Activated T-cell treated with anti-CD3 and anti-CD28 coated beads, Interleukin-2, amount 50 U/mL, for 4 hours (primary cell): ENCODE measurements at regions not wholly inside any gene's neighbourhood (a gene's known extent, or its start where the extent isn't known, plus 50 kb on each side); places are given as distances from the start of the nearest gene placed in this dataset.
"Not testable (repeated sequence)": the region's sequence is repeated elsewhere in the genome, so short reads cannot be mapped to it uniquely, and the experiment has no call there.

Source experiments
- ATAC-seq, 2 donors: fragments of 200-7000 bp; cut with Tn5 transposase; one replicate each; pipeline ENCODE4 v1.10.0; 2021
- DNase-seq: peaks from one replicate; pipeline ENCODE4 v3.0.0-alpha.2; 2020
- H3K27me3 Mint-ChIP-seq: one replicate; pipeline ENCODE4 v1.8.0; 2021; ENCODE audit warnings: low read depth, mixed read lengths
- H3K36me3 Mint-ChIP-seq: one replicate; pipeline ENCODE4 v1.8.0; 2022; ENCODE audit warnings: mixed read lengths; ENCODE audit not compliant: insufficient read depth
- H3K4me1 Mint-ChIP-seq: one replicate; pipeline ENCODE4 v1.8.0; 2021; ENCODE audit warnings: low read depth, mixed read lengths
- H3K4me3 Mint-ChIP-seq: one replicate; pipeline ENCODE4 v1.8.0; 2021; ENCODE audit warnings: mild to moderate bottlenecking, moderate library complexity, mixed read lengths
- H3K9me3 Mint-ChIP-seq: one replicate; pipeline ENCODE4 v1.8.0; 2021; ENCODE audit warnings: mixed read lengths

DNA sequence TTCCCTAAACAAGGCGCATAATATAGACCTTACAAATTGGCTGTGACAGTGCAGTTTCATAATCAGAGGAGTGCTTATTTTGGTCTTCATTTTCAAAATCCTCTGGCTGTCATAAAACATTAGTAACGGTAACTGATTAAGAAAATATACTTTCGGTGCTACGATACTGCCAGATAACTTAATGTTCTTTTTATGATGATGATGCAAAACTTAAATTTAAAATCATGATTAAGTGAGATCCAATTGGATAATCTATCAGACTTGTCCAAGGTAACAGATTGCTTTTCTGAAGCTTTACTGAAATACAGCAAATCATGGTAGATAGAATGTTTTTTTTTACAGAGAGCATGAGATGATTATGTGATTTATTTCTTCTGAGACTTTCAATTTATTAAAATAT, 364.2 kb upstream of the CNTN3 start:
- H3K4me3 Mint-ChIP-seq = no peak overlapping the region
- peaks cover 3% of the 10 kb centered on the region for H3K9me3 Mint-ChIP-seq
- no peaks in the 10 kb centered on the region for H3K27me3 Mint-ChIP-seq
- H3K4me1 Mint-ChIP-seq = no peaks in the 10 kb centered on the region
- DNase-seq (no peak), ATAC-seq (no peak)
- H3K36me3 Mint-ChIP-seq = no peaks in the 10 kb centered on the region

DNA sequence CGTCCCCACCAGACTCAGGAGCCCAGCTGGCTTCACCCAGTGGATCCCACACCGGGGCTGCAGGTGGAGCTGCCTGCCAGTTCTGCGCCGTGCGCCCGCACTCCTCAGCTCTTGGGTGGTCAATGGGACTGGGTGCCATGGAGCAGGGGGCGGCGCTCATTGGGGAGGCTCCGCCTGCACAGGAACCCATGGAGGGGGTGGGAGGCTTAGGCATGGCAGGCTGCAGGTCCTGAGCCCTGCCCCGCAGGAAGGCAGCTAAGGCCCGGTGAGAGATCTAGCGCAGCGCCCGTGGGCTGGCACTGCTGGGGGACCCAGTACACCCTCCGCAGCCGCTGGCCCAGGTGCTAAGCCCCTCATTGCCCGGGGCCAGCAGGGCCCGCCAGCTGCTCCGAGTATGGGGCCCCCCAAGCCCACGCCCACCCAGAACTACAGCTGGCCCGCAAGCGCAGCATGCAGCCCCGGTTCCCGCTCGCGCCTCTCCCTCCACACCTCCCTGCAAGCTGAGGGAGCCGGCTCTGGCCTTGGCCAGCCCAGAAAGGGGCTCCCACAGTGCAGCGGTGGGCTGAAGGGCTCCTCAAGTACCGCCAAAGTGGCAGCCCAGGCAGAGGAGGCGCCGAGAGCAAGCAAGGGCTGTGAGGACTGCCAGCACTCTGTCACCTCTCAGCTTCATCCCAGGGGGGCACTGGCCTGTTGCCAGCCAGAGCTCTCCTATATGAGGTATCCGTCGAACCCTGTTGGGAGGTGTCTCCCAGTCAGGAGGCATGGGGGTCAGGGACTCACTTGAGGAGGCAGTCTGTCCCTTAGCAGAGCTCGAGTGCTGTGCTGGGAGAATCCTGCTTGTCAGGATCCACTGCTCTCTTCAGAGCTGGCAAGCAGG, 370.8 kb upstream of the CNTN3 start:
- not testable (repeated sequence) for H3K4me3 Mint-ChIP-seq, H3K4me1 Mint-ChIP-seq, ATAC-seq, H3K9me3 Mint-ChIP-seq, H3K36me3 Mint-ChIP-seq, DNase-seq, H3K27me3 Mint-ChIP-seq

DNA sequence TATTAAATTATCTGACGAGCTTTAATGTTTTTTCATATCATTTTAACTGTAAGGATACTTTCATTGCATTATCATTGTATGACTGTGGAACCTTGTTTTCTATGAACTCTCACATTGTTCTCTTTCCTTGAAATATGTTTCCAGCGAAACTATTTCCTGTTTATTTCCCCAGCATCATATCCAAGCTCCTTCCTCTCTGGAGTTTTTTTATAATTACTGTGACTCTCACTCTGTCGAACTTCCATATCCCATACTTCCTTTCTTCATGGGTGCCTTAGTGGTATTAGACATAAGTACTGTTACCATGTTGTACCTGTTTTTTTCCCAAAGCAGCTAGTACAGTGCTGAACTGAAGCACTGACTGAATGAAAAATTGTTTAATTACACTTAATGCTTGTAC, 373.6 kb upstream of the CNTN3 start:
- DNase-seq = no peak
- no peaks in the 10 kb centered on the region for H3K4me1 Mint-ChIP-seq
- no peaks in the 10 kb centered on the region for H3K27me3 Mint-ChIP-seq
- no peak overlapping the region for H3K4me3 Mint-ChIP-seq
- H3K36me3 Mint-ChIP-seq = no peaks in the 10 kb centered on the region
- ATAC-seq = no peak
- no peaks in the 10 kb centered on the region for H3K9me3 Mint-ChIP-seq

DNA sequence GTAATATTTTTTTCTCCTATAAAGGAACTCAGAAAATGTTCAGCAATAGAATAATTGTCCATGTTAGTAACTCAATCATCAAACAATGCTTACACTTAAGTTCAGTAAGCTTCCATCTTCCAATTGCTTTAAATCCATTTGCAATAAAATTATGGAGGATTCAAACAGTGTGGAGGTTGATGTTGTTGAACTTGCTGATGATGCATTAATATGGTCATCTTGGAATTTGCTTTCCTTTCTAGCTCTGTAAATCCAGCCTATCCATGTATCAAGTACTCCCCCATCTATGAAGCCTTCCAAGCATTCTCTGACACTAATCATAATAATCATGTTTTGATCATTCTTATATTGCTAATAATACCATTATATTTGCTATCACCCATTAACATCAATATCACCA, 378.4 kb upstream of the CNTN3 start:
- no peak overlapping the region for H3K4me3 Mint-ChIP-seq
- ATAC-seq (no peak), DNase-seq (no peak)
- no peaks in the 10 kb centered on the region for H3K4me1 Mint-ChIP-seq
- H3K27me3 Mint-ChIP-seq = no peaks in the 10 kb centered on the region
- H3K36me3 Mint-ChIP-seq = no peaks in the 10 kb centered on the region
- peaks cover 5% of the 10 kb centered on the region for H3K9me3 Mint-ChIP-seq

DNA sequence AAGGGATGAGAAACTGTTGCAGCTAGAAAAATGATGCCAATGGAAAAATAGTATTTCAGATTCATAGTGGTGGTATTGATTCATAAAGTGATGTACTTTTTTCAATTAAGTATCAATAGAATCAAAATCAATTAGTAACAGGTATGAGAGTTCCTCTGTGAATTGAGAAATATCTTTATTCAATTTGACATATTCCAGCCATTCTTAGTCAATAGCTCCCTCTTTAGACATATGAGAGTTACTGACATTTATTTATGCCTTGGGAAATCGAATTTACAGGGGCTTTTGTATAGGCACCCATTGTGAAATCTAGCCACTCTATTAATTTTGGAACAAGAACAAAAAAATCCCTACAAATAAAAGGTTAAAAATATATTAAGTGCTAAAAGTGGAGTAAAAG, 386.9 kb upstream of the CNTN3 start:
- H3K9me3 Mint-ChIP-seq = peaks cover 4% of the 10 kb centered on the region
- no peaks in the 10 kb centered on the region for H3K4me1 Mint-ChIP-seq
- ATAC-seq = no peak
- H3K4me3 Mint-ChIP-seq = no peak overlapping the region
- no peak for DNase-seq
- no peaks in the 10 kb centered on the region for H3K36me3 Mint-ChIP-seq
- no peaks in the 10 kb centered on the region for H3K27me3 Mint-ChIP-seq

DNA sequence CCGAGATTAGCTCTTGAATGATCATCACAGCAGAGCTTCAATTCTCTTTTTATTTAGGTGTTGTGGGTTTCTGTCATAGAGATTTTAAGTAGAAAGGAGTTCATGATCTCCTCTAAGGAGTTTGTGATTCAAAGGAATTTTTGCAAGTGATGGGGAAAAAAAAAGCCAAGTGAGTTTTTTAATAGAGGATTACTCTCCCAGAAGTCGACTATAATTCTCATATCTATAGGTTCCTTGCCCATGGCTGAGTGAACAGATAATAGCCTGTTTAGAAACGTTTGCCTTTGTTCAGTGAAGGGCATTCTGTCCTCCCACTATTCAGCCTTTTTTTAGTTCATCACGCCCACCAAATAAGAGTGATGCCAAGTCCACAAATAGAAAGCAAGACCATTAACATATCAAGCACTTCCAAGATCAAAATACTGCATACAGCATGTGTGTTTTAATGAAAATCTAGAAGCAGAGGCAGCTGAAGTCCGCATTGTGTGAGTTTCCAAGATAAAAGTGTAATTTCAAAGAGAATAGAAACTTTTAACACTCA, 398.4 kb upstream of the CNTN3 start:
- Mint-ChIP-seq H3K36me3 (no peaks in the 10 kb centered on the region), H3K4me1 (no peaks in the 10 kb centered on the region), H3K9me3 (peaks cover 5% of the 10 kb centered on the region), H3K27me3 (no peaks in the 10 kb centered on the region), H3K4me3 (no peak overlapping the region)
- no peak for ATAC-seq
- no peak for DNase-seq

DNA sequence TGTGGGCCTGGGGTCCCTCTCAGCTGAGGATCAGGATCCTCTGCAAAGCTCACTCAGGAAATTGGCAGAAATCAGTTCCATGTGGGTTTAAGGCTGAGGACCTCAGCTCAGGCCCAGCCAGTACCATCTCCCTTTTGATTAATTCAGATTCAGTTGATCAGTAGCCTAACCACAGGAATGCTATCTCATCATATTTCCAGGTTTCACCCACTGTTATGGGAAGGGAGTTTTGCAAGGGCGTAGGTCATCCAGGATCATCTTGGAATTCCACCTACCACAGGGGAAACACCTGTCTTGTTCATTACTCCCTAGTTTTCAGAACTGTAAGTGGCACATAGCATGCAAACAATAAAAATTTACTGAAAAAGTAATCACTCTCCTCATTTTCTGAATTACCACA, 399.5 kb upstream of the CNTN3 start:
- ATAC-seq = no peak
- H3K9me3 Mint-ChIP-seq = peaks cover 8% of the 10 kb centered on the region

DNA sequence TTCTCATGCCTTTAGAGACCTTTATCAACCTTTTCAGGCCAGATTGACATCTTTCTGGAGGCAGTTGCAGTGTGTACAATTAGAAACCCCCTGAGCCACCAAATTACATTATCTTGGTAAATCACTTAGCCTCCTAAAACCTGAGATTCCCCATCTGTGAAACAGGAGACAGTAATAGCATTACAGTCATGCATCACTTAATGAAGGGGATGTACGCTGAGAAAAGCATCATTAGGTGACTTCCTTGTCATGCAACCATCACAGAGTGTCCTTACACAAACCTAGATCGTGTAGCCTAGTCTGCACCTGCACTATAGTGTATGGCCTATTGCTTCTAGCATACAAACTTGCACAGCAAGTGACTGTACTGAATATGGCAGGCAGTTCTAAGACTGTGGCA, 400.8 kb upstream of the CNTN3 start:
- DNase-seq (no peak), ATAC-seq (no peak)
- Mint-ChIP-seq H3K4me1 (no peaks in the 10 kb centered on the region), H3K27me3 (no peaks in the 10 kb centered on the region), H3K4me3 (no peak overlapping the region), H3K9me3 (peaks cover 3% of the 10 kb centered on the region), H3K36me3 (no peaks in the 10 kb centered on the region)

More for the DNA sequence above, 399.5 kb upstream of the CNTN3 start:
- no peaks in the 10 kb centered on the region for H3K27me3 Mint-ChIP-seq
- no peaks in the 10 kb centered on the region for H3K4me1 Mint-ChIP-seq
- no peak for DNase-seq
- H3K4me3 Mint-ChIP-seq = no peak overlapping the region
- no peaks in the 10 kb centered on the region for H3K36me3 Mint-ChIP-seq

DNA sequence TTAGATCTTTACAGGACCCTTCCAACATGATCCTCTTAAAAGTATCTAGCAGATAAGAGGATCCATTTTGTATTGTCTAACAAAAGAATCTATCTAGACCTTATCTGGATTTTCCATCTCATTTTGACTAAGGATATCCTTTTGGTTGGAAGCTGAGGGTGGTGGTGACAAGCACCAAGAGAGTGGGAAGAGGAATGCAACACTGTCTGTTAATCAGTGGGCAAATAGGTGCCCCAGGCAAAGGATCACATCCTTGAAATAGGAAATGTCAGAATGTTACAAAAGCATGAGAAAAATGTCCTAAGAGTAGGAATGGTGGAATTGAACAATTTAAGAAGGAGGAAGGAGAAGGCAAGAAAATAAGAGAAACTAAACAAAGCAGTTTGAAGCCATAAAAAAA, 420.7 kb upstream of the CNTN3 start:
- DNase-seq = no peak
- H3K4me3 Mint-ChIP-seq = no peak overlapping the region
- H3K4me1 Mint-ChIP-seq = no peaks in the 10 kb centered on the region
- H3K27me3 Mint-ChIP-seq = no peaks in the 10 kb centered on the region
- no peaks in the 10 kb centered on the region for H3K36me3 Mint-ChIP-seq
- no peak for ATAC-seq
- peaks cover 24% of the 10 kb centered on the region for H3K9me3 Mint-ChIP-seq

DNA sequence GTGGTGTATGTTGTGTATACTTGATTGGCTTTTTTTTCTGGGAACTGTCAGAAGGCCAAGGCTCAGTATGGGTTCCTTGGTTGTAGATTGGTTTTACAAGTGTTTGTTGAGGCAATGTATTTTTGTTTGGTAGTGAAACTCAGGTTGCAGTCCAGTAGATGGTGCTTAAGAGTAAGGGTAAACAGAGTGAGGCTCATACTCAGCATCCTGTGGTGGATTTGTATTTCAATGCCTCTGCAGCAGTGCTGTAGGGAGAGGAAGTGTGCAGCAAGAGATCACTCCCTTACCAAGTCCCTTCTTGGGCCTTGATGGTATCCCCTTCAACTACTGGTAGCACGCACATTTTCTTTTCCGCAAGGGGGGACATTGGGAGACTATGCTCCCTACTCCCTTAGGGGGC, 428.5 kb upstream of the CNTN3 start:
- ATAC-seq (no peak), DNase-seq (no peak)
- H3K27me3 Mint-ChIP-seq = no peaks in the 10 kb centered on the region
- no peaks in the 10 kb centered on the region for H3K36me3 Mint-ChIP-seq
- no peak overlapping the region for H3K4me3 Mint-ChIP-seq
- H3K4me1 Mint-ChIP-seq = no peaks in the 10 kb centered on the region
- peaks cover 26% of the 10 kb centered on the region for H3K9me3 Mint-ChIP-seq

DNA sequence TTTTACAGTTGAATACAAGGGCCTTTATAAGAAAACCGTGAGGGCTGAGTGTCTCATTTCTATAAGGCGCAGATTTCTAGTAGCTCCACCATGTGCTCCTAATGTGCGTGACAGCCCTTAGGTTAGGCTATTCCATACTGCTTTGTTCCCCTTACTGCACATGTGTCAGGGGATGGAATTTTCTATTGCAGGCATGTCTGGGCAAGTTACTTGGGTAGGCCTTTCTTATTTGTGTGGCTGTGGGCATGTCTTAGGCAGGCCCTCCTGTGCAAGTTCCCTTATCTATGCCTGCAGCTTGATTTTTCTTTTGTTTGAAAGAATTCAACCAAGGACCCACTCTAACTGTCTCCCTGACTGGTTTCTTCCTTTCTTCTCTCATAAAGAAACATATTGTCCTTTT, 434.2 kb upstream of the CNTN3 start:
- ATAC-seq (no peak), DNase-seq (no peak)
- no peaks in the 10 kb centered on the region for H3K9me3 Mint-ChIP-seq
- no peaks in the 10 kb centered on the region for H3K4me1 Mint-ChIP-seq
- H3K4me3 Mint-ChIP-seq = no peak overlapping the region
- H3K36me3 Mint-ChIP-seq = no peaks in the 10 kb centered on the region
- no peaks in the 10 kb centered on the region for H3K27me3 Mint-ChIP-seq

DNA sequence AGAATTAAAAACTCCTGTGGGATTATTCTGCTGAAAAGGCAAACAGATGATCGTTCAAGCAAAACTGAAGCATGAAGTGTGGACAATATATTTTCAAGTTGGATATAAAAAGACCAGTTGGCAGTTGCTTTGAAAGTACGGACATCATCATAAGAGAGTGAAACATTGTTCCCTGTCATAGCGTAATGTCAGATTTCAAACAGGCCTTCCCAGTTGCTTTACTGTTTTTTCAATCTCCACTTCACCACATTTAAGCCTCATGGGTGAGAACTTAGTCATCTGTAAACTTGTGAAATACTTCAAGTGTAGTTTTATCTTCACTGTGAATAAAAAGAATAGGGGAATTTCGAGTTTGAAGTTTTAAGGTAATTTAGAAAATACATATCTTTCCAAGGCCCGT, 435.1 kb upstream of the CNTN3 start:
- H3K4me3 Mint-ChIP-seq = no peak overlapping the region
- no peaks in the 10 kb centered on the region for H3K9me3 Mint-ChIP-seq
- no peaks in the 10 kb centered on the region for H3K4me1 Mint-ChIP-seq
- H3K27me3 Mint-ChIP-seq = no peaks in the 10 kb centered on the region
- H3K36me3 Mint-ChIP-seq = no peaks in the 10 kb centered on the region
- no peak for ATAC-seq
- DNase-seq = no peak

DNA sequence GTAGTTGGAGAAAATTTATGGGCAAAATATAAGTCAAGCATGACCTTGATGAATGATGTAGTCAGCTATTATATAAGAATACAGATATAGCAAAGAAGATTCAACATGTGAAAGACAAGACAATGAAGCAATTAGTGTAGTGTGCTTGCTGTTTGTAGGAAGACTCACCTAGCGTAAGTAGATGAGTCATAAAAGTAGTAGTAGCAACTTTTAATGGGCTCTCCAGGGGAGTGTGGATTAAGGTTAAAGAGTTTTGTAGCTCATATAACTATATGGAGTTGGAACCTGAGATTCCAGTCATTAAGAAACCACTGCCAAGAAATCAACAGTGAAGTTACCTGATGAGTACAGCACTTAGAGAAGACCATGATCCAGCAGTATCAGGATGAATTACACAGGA, 444.7 kb upstream of the CNTN3 start:
- H3K27me3 Mint-ChIP-seq = no peaks in the 10 kb centered on the region
- H3K9me3 Mint-ChIP-seq = peaks cover 14% of the 10 kb centered on the region
- H3K36me3 Mint-ChIP-seq = no peaks in the 10 kb centered on the region
- no peak for ATAC-seq
- H3K4me1 Mint-ChIP-seq = no peaks in the 10 kb centered on the region
- H3K4me3 Mint-ChIP-seq = no peak overlapping the region
- DNase-seq = no peak

DNA sequence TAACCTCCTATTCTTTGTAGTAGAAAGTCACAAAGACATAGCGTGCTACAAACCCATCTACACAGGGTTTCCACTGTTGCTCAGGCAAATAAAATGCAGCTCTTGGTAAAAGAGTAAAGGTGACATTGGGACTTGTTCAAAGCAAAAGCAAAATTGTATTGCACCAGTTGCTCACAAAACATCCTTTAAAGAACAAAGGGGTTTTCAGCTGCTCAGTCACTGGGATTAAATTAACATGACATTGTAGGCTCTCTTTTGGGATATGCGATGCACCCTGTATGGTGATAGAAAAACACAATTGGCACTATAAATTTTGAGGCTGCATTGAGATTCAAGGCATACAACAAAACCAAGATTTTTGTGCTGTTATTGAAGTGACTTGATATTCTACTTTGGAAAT, 447.3 kb upstream of the CNTN3 start:
- Mint-ChIP-seq H3K27me3 (no peaks in the 10 kb centered on the region), H3K9me3 (peaks cover 27% of the 10 kb centered on the region), H3K4me3 (no peak overlapping the region), H3K36me3 (no peaks in the 10 kb centered on the region), H3K4me1 (no peaks in the 10 kb centered on the region)
- ATAC-seq (no peak), DNase-seq (no peak)

DNA sequence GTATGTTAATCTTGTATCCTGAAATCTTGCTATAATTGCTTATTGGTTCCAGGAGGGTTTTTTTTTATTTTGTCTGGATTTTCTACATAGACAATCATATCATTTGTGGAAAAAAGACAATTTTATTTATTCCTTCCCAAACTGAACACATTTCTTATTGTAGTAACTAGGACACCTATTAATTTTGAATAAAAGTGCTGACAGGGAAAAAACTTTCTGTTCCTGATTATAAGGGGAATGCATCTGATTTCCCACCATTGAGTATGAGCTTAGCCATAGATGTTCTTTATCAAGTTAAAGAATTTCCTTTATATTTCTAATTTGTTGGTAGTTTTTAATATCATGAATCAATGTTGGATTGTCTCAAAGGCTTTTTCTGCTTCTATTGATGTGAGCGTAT, 460.7 kb upstream of the CNTN3 start:
- Mint-ChIP-seq H3K4me1 (no peaks in the 10 kb centered on the region), H3K36me3 (no peaks in the 10 kb centered on the region)
- no peak for DNase-seq

More for the DNA sequence above, 460.7 kb upstream of the CNTN3 start:
- Mint-ChIP-seq H3K27me3 (no peaks in the 10 kb centered on the region), H3K9me3 (peaks cover 12% of the 10 kb centered on the region), H3K4me3 (no peak overlapping the region)
- no peak for ATAC-seq
